NCI-H2107 treated with DMSO at 0.1 percent for 48 hours (cell line): ENCODE measurements at regions not wholly inside any gene's neighbourhood (a gene's known extent, or its start where the extent isn't known, plus 50 kb on each side); places are given as distances from the start of the nearest gene placed in this dataset.

Source experiments
- DNase-seq: peaks from one replicate; lab custom pipeline; 2025; ENCODE audit not compliant: unreplicated experiment; lab: John Stamatoyannopoulos, UW

- no peak for DNase-seq
Measured at GRCh38 chr6:160899671-160900430, 91.7 kb upstream of the MAP3K4 start.

GRCh38 chr6:160911949-160912348, 79.6 kb upstream of the MAP3K4 start:
- no peak for DNase-seq

- no peak for DNase-seq
Measured at GRCh38 chr6:160912411-160912810, 79.2 kb upstream of the MAP3K4 start.

GRCh38 chr6:160917572-160917971, 74.0 kb upstream of the MAP3K4 start:
- DNase-seq, result no peak

- DNase-seq, result no peak
Measured at GRCh38 chr6:160919723-160920440, 71.7 kb upstream of the MAP3K4 start.

GRCh38 chr6:160921095-160921494, 70.5 kb upstream of the MAP3K4 start:
- no peak for DNase-seq

GRCh38 chr6:160926281-160927276, 65.0 kb upstream of the MAP3K4 start:
- DNase-seq, result no peak

GRCh38 chr6:160927416-160927815, 64.2 kb upstream of the MAP3K4 start:
- no peak for DNase-seq

- DNase-seq, result no peak
Measured at GRCh38 chr6:160929361-160929760, 62.2 kb upstream of the MAP3K4 start.

GRCh38 chr6:160929831-160930230, 61.7 kb upstream of the MAP3K4 start:
- no peak for DNase-seq

- peak; percentile 34 for DNase-seq
Measured at GRCh38 chr6:160930547-160931377, 60.8 kb upstream of the MAP3K4 start.

GRCh38 chr6:160931378-160932310, 59.9 kb upstream of the MAP3K4 start:
- no peak for DNase-seq

GRCh38 chr6:160933256-160933655, 58.3 kb upstream of the MAP3K4 start:
- no peak for DNase-seq

GRCh38 chr6:160934157-160934556, 57.4 kb upstream of the MAP3K4 start:
- no peak for DNase-seq

- DNase-seq, result no peak
Measured at GRCh38 chr6:160940197-160940596, 51.4 kb upstream of the MAP3K4 start.
